ENCODE measurements at regions not wholly inside any gene's neighbourhood (a gene's known extent, or its start where the extent isn't known, plus 50 kb on each side); places are given as distances from the start of the nearest gene placed in this dataset.
A peak's percentile ranks its signal among the peaks of the same experiment; 100 is the strongest.

GRCh38 chr4:67261971-67262370 lies 283.3 kb downstream of the CENPC start:
- DNase-seq (no peak), ATAC-seq (ENCODE audit: poor library complexity) (no peak)
- intact Hi-C loops (cut with DNase I): no loop called here

- ATAC-seq (ENCODE audit: poor library complexity) (no peak), DNase-seq (no peak)
- intact Hi-C loops (cut with DNase I): no loop called here
Measured at GRCh38 chr4:67256388-67257043, 288.8 kb downstream of the CENPC start.

GRCh38 chr4:67250131-67250896 lies 295.0 kb downstream of the CENPC start:
- no peak for DNase-seq
- ATAC-seq (ENCODE audit: poor library complexity): no peak
- intact Hi-C loops (cut with DNase I): no loop called here

- DNase-seq (no peak), ATAC-seq (ENCODE audit: poor library complexity) (no peak)
- intact Hi-C loops (cut with DNase I): no loop called here
Measured at GRCh38 chr4:67236788-67237187, 308.5 kb downstream of the CENPC start.

- ATAC-seq (ENCODE audit: poor library complexity) (no peak), DNase-seq (no peak)
- intact Hi-C loops (cut with DNase I): no loop called here
Measured at GRCh38 chr4:67236318-67236717, 309.0 kb downstream of the CENPC start.

GRCh38 chr4:67234296-67234695 lies 311.0 kb downstream of the CENPC start:
- DNase-seq (no peak), ATAC-seq (ENCODE audit: poor library complexity) (no peak)
- intact Hi-C loops (cut with DNase I): no loop called here

- intact Hi-C loops (cut with DNase I): no loop called here
- no peak for ATAC-seq (ENCODE audit: poor library complexity)
- no peak for DNase-seq
Measured at GRCh38 chr4:67229148-67229547, 316.2 kb downstream of the CENPC start.

- DNase-seq (no peak), ATAC-seq (ENCODE audit: poor library complexity) (no peak)
- intact Hi-C loops (cut with DNase I): no loop called here
Measured at GRCh38 chr4:67220861-67221260, 324.4 kb downstream of the CENPC start.

GRCh38 chr4:67218883-67219282 lies 326.4 kb downstream of the CENPC start:
- DNase-seq (no peak), ATAC-seq (ENCODE audit: poor library complexity) (no peak)
- intact Hi-C loops (cut with DNase I): no loop called here

GRCh38 chr4:67207941-67208441 lies 337.3 kb downstream of the CENPC start:
- intact Hi-C loops (cut with DNase I): no loop called here
- DNase-seq (no peak), ATAC-seq (ENCODE audit: poor library complexity) (no peak)

GRCh38 chr4:67204441-67204840 lies 340.9 kb downstream of the CENPC start:
- intact Hi-C loops (cut with DNase I): no loop called here
- no peak for DNase-seq
- ATAC-seq (ENCODE audit: poor library complexity): no peak

GRCh38 chr4:67201334-67201733 lies 344.0 kb downstream of the CENPC start:
- no peak for ATAC-seq (ENCODE audit: poor library complexity)
- no peak for DNase-seq
- intact Hi-C loops (cut with DNase I): no loop called here

GRCh38 chr4:67198727-67199126 lies 346.6 kb downstream of the CENPC start:
- no peak for ATAC-seq (ENCODE audit: poor library complexity)
- no peak for DNase-seq
- intact Hi-C loops (cut with DNase I): no loop called here

GRCh38 chr4:67167849-67168248 lies 377.5 kb downstream of the CENPC start:
- DNase-seq (no peak), ATAC-seq (ENCODE audit: poor library complexity) (no peak)
- intact Hi-C loops (cut with DNase I): no loop called here

- DNase-seq: no peak
- intact Hi-C loops (cut with DNase I): no loop called here
- ATAC-seq (ENCODE audit: poor library complexity): no peak
Measured at GRCh38 chr4:67162690-67163089, 382.6 kb downstream of the CENPC start.

- DNase-seq (no peak), ATAC-seq (ENCODE audit: poor library complexity) (no peak)
- intact Hi-C loops (cut with DNase I): no loop called here
Measured at GRCh38 chr4:67161311-67161710, 384.0 kb downstream of the CENPC start.

GRCh38 chr4:67160394-67160793 lies 384.9 kb downstream of the CENPC start:
- intact Hi-C loops (cut with DNase I): no loop called here
- ATAC-seq (ENCODE audit: poor library complexity) (no peak), DNase-seq (no peak)

- ATAC-seq (ENCODE audit: poor library complexity) (peak; percentile 79), DNase-seq (no peak)
- intact Hi-C loops (cut with DNase I): no loop called here
Measured at GRCh38 chr4:67158666-67159065, 386.6 kb downstream of the CENPC start.

GRCh38 chr4:67152976-67153375 lies 392.3 kb downstream of the CENPC start:
- intact Hi-C loops (cut with DNase I): no loop called here
- DNase-seq (no peak), ATAC-seq (ENCODE audit: poor library complexity) (no peak)

Measured in Right ventricle myocardium superior (tissue), 1 donor.